ENCODE measurements at regions not wholly inside any gene's neighbourhood (a gene's known extent, or its start where the extent isn't known, plus 50 kb on each side); places are given as distances from the start of the nearest gene placed in this dataset.

GRCh38 chr5:153159616-153160015, 330.9 kb upstream of the GRIA1 start:
- no peak for DNase-seq (ENCODE audit: insufficient read length)
- FAIRE-seq = no peak

GRCh38 chr5:153168241-153168640, 322.2 kb upstream of the GRIA1 start:
- FAIRE-seq (no peak), DNase-seq (ENCODE audit: insufficient read length) (no peak)
- TF ChIP-seq POLR2AphosphoS5 (IDR thresholded peaks at IDR 0.05; ENCODE audit: low read depth, low read length) = no peak
- TF ChIP-seq POLR2A (IDR thresholded peaks at IDR 0.05; ENCODE audit: low read depth, low read length) = no peak
- TF ChIP-seq TAF1 (IDR thresholded peaks at IDR 0.05; ENCODE audit: borderline replicate concordance, low read depth, low read length) = no peak

More at GRCh38 chr5:153159616-153160015, 330.9 kb upstream of the GRIA1 start:
- TF ChIP-seq POLR2A (IDR thresholded peaks at IDR 0.05; ENCODE audit: low read depth, low read length) = no peak
- no peak for TF ChIP-seq TAF1 (IDR thresholded peaks at IDR 0.05; ENCODE audit: borderline replicate concordance, low read depth, low read length)
- TF ChIP-seq POLR2AphosphoS5 (IDR thresholded peaks at IDR 0.05; ENCODE audit: low read depth, low read length) = no peak

GRCh38 chr5:153187503-153187902, 303.0 kb upstream of the GRIA1 start:
- TF ChIP-seq POLR2A (IDR thresholded peaks at IDR 0.05; ENCODE audit: low read depth, low read length) (no peak), TAF1 (IDR thresholded peaks at IDR 0.05; ENCODE audit: borderline replicate concordance, low read depth, low read length) (no peak), POLR2AphosphoS5 (IDR thresholded peaks at IDR 0.05; ENCODE audit: low read depth, low read length) (no peak)
- no peak for DNase-seq (ENCODE audit: insufficient read length)
- no peak for FAIRE-seq

DNA sequence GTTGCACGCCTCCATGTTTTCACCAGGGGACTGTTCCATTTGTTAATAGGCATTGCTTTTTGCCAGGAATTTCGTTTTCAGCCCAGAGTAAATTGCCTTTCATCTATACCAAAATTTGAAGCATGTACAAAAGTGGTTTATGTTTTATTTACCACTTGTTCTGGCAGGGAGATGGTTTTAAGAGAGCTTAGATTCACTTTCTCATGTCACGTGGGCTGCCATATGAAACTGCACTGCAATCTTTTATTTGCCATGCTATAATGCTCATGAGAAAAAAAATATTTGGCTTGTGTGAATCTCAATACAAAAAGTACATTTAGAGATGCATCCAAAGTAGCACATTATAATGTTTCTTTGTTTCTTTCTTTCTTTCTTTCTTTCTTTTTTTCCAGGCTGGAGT, 284.1 kb upstream of the GRIA1 start:
- no peak for TF ChIP-seq POLR2AphosphoS5 (IDR thresholded peaks at IDR 0.05; ENCODE audit: low read depth, low read length)
- TF ChIP-seq TAF1 (IDR thresholded peaks at IDR 0.05; ENCODE audit: borderline replicate concordance, low read depth, low read length) = no peak
- no peak for TF ChIP-seq POLR2A (IDR thresholded peaks at IDR 0.05; ENCODE audit: low read depth, low read length)
- FAIRE-seq (no peak), DNase-seq (ENCODE audit: insufficient read length) (no peak)

- no peak for DNase-seq (ENCODE audit: insufficient read length)
- no peak for TF ChIP-seq POLR2AphosphoS5 (IDR thresholded peaks at IDR 0.05; ENCODE audit: low read depth, low read length)
- no peak for TF ChIP-seq POLR2A (IDR thresholded peaks at IDR 0.05; ENCODE audit: low read depth, low read length)
- TF ChIP-seq TAF1 (IDR thresholded peaks at IDR 0.05; ENCODE audit: borderline replicate concordance, low read depth, low read length) = no peak
- FAIRE-seq = no peak
Observed at GRCh38 chr5:153209016-153209415, 281.5 kb upstream of the GRIA1 start.

DNA sequence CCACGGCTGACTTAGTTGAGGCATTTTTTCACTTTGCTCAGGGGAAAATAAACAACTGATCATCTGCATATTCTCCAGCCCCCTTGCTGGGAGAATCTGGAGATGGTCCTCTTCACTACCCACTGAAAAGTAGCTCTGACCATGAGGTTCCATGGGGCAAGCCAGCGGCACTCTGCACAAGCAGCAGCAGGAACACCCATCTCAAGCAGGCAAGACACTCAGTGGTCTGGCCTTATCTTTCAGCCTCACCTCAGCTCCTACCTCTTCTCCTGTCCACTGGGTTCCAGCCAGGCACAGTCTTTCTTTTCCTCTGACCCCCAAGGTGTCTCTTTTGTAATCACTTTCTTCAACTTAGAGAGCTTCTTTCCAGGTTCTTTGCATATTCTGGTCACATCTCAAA, 280.8 kb upstream of the GRIA1 start:
- no peak for DNase-seq (ENCODE audit: insufficient read length)
- no peak for TF ChIP-seq POLR2AphosphoS5 (IDR thresholded peaks at IDR 0.05; ENCODE audit: low read depth, low read length)
- no peak for TF ChIP-seq TAF1 (IDR thresholded peaks at IDR 0.05; ENCODE audit: borderline replicate concordance, low read depth, low read length)
- TF ChIP-seq POLR2A (IDR thresholded peaks at IDR 0.05; ENCODE audit: low read depth, low read length) = no peak
- no peak for FAIRE-seq

DNA sequence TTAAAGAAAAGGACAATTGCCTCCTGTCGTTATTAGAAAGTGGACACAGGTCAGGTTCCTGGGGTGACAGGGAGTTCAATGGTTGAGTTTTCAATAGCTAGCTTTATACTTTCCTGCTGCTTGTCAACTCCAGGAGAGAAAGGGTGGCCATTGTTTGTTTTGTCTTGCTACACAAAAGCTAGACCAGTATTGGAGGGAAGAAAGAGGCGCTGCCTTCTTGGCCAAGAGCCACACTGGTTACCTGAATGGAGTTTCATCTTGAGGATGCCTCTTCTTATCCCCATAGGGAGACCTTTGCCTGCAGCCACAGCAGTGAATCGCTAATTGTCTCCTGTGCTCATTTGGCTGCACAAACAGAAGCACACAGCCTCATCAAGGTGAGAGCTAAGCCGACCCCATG, 279.4 kb upstream of the GRIA1 start:
- FAIRE-seq (no peak), DNase-seq (ENCODE audit: insufficient read length) (no peak)
- TF ChIP-seq POLR2A (IDR thresholded peaks at IDR 0.05; ENCODE audit: low read depth, low read length) (no peak), TAF1 (IDR thresholded peaks at IDR 0.05; ENCODE audit: borderline replicate concordance, low read depth, low read length) (no peak), POLR2AphosphoS5 (IDR thresholded peaks at IDR 0.05; ENCODE audit: low read depth, low read length) (no peak)

GRCh38 chr5:153212471-153212870, 278.0 kb upstream of the GRIA1 start:
- FAIRE-seq = no peak
- no peak for TF ChIP-seq POLR2AphosphoS5 (IDR thresholded peaks at IDR 0.05; ENCODE audit: low read depth, low read length)
- TF ChIP-seq POLR2A (IDR thresholded peaks at IDR 0.05; ENCODE audit: low read depth, low read length) = no peak
- no peak for TF ChIP-seq TAF1 (IDR thresholded peaks at IDR 0.05; ENCODE audit: borderline replicate concordance, low read depth, low read length)

DNA sequence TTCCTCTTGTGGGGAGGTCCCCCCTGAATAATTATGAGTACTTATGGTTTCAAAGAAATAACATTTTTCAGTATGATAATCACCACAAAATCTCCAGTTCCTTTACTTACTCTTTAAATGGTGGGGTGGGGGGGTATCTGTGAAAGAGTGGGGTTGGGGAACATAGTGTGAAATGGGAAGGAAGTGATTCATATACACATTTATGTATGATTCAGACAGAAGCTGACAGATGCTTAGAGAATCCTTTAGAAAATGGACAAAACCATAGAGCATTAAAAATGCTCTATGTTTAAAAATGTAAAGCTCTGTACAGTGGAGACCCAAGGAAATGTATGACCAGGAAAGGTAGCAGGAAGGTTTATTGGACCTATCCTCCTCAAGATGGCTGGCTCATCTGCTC, 267.5 kb upstream of the GRIA1 start:
- no peak for DNase-seq (ENCODE audit: insufficient read length)
- TF ChIP-seq TAF1 (IDR thresholded peaks at IDR 0.05; ENCODE audit: borderline replicate concordance, low read depth, low read length) (no peak), POLR2AphosphoS5 (IDR thresholded peaks at IDR 0.05; ENCODE audit: low read depth, low read length) (no peak), POLR2A (IDR thresholded peaks at IDR 0.05; ENCODE audit: low read depth, low read length) (no peak)
- FAIRE-seq = no peak

More at GRCh38 chr5:153212471-153212870, 278.0 kb upstream of the GRIA1 start:
- DNase-seq (ENCODE audit: insufficient read length) = no peak

- no peak for FAIRE-seq
- TF ChIP-seq POLR2A (IDR thresholded peaks at IDR 0.05; ENCODE audit: low read depth, low read length) (no peak), POLR2AphosphoS5 (IDR thresholded peaks at IDR 0.05; ENCODE audit: low read depth, low read length) (no peak), TAF1 (IDR thresholded peaks at IDR 0.05; ENCODE audit: borderline replicate concordance, low read depth, low read length) (no peak)
- no peak for DNase-seq (ENCODE audit: insufficient read length)
Observed at GRCh38 chr5:153223376-153223775, 267.1 kb upstream of the GRIA1 start.

DNA sequence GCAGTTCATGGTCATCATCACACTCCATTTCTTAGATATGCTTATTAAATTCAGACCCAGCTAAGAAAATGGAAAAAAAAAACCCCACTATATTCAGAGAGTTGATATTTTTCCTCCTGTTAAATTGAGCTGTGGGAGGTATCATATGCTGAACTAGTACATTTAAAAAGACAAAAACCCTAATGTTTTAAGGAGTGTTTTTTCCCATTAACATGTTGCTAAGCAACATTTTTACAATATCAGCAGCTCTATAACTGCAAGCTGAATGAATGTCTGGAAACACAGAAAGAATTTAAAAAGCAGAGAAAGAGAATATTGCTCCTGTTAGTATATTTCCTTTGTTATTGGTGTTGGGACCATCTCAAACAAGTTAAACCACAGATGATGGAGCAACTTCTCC, 265.8 kb upstream of the GRIA1 start:
- DNase-seq (ENCODE audit: insufficient read length) (no peak), FAIRE-seq (no peak)
- TF ChIP-seq TAF1 (IDR thresholded peaks at IDR 0.05; ENCODE audit: borderline replicate concordance, low read depth, low read length) (no peak), POLR2AphosphoS5 (IDR thresholded peaks at IDR 0.05; ENCODE audit: low read depth, low read length) (no peak), POLR2A (IDR thresholded peaks at IDR 0.05; ENCODE audit: low read depth, low read length) (no peak)

DNA sequence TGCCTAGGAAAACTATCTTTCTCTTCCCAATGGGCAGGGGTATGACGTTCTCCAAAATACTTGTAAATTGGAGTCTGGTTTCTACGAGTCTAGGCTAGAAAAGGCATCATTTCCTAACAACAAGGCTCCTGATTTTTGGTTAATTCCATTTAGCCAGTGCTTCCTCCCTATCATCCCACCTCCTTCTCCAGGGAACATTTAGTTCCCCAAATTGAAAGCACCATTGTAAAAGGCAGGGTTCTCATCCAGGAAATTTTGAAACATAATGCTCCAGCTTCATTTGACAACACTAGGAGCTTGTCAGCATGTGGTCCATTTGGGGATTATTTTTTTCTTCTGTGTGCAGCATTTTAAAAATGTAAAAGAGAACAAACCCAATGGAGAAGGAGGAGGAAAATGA, 256.5 kb upstream of the GRIA1 start:
- TF ChIP-seq POLR2A (IDR thresholded peaks at IDR 0.05; ENCODE audit: low read depth, low read length) (no peak), TAF1 (IDR thresholded peaks at IDR 0.05; ENCODE audit: borderline replicate concordance, low read depth, low read length) (no peak), POLR2AphosphoS5 (IDR thresholded peaks at IDR 0.05; ENCODE audit: low read depth, low read length) (no peak)
- FAIRE-seq = no peak
- no peak for DNase-seq (ENCODE audit: insufficient read length)

GRCh38 chr5:153236319-153236718, 254.2 kb upstream of the GRIA1 start:
- FAIRE-seq = no peak
- TF ChIP-seq POLR2A (IDR thresholded peaks at IDR 0.05; ENCODE audit: low read depth, low read length) = no peak
- no peak for TF ChIP-seq POLR2AphosphoS5 (IDR thresholded peaks at IDR 0.05; ENCODE audit: low read depth, low read length)
- DNase-seq (ENCODE audit: insufficient read length) = no peak
